IMR-90 (cell line): ENCODE measurements at regions not wholly inside any gene's neighbourhood (a gene's known extent, or its start where the extent isn't known, plus 50 kb on each side); places are given as distances from the start of the nearest gene placed in this dataset.
"Not testable (repeated sequence)": the region's sequence is repeated elsewhere in the genome, so short reads cannot be mapped to it uniquely, and the experiment has no call there.

Experiments used
- ATAC-seq: fragments of 200-7000 bp; cut with Tn5 transposase; 2 replicates; pipeline ENCODE4 v1.9.1; 2020; ENCODE audit warnings: low read depth, mild to moderate bottlenecking, moderate library complexity
- BruUV-seq: library from RNA; stranded (reverse); fragments of 400-500 nt; replicated peaks from 2 replicates; lab custom pipeline; 2021; lab: Mats Ljungman, UMichigan
- CTCF ChIA-PET: fragments of 300-600 bp; formaldehyde crosslinking; extraction: SDS; loops from one replicate; lab custom pipeline; 2021; ENCODE audit warnings: antibody characterized with exemption; lab: Yijun Ruan, JAX
- POLR2A ChIA-PET: fragments of 300-600 bp; sonication (Branson Sonifier 250); formaldehyde crosslinking; loops from one replicate; lab custom pipeline; 2022; ENCODE audit warnings: antibody characterized with exemption; ENCODE audit not compliant: unreplicated experiment; lab: Charles Lee
- DNase-seq: peaks from one replicate; pipeline ENCODE4 v3.0.0; 2013
- H2AFZ ChIP-seq: replicated peaks from 2 replicates; pipeline ENCODE3; 2013; ENCODE audit warnings: low read length, mild to moderate bottlenecking; ENCODE audit not compliant: poor library complexity
- H2AK5ac ChIP-seq: 2 replicates; pipeline ENCODE4 v1.6.1; 2013; ENCODE audit warnings: low read depth, low read length, inconsistent platforms
- H2AK9ac ChIP-seq: replicated peaks from 2 replicates; pipeline ENCODE3; 2013; ENCODE audit warnings: mild to moderate bottlenecking, low read depth, low read length, moderate library complexity; ENCODE audit not compliant: poor library complexity
- H2BK120ac ChIP-seq: 2 replicates; pipeline ENCODE4 v1.6.1; 2013; ENCODE audit warnings: low read depth, low read length, inconsistent platforms
- H2BK15ac ChIP-seq: 3 replicates; pipeline ENCODE4 v1.6.1; 2013; ENCODE audit warnings: low read depth, low read length, inconsistent platforms
- H2BK20ac ChIP-seq: 2 replicates; pipeline ENCODE4 v1.6.1; 2013; ENCODE audit warnings: low read depth, mild to moderate bottlenecking, inconsistent platforms, low read length, moderate library complexity
- H2BK5ac ChIP-seq: 2 replicates; pipeline ENCODE4 v1.6.1; 2013; ENCODE audit warnings: mild to moderate bottlenecking, low read depth, low read length, inconsistent platforms; ENCODE audit not compliant: poor library complexity, severe bottlenecking
- H3K14ac ChIP-seq: replicated peaks from 2 replicates; pipeline ENCODE4 v1.6.1; 2013; ENCODE audit warnings: low read depth, low read length, inconsistent platforms
- H3K18ac ChIP-seq: 2 replicates; pipeline ENCODE4 v1.6.1; 2013; ENCODE audit warnings: low read depth, low read length, control low read depth
- H3K23ac ChIP-seq: 2 replicates; pipeline ENCODE4 v1.6.1; 2013; ENCODE audit warnings: low read depth, low read length, inconsistent platforms
- H3K27ac ChIP-seq: 2 replicates; pipeline ENCODE4 v1.5.1; 2013; ENCODE audit warnings: mild to moderate bottlenecking, control low read depth, low read length; ENCODE audit not compliant: insufficient read depth
- H3K27me3 ChIP-seq: 2 replicates; pipeline ENCODE4 v1.6.1; 2013; ENCODE audit warnings: low read length; ENCODE audit not compliant: control insufficient read depth, insufficient read depth
- H3K36me3 ChIP-seq: 2 replicates; pipeline ENCODE4 v1.6.1; 2013; ENCODE audit warnings: low read length, mixed read lengths; ENCODE audit not compliant: control insufficient read depth, insufficient read depth
- H3K4ac ChIP-seq: 2 replicates; pipeline ENCODE4 v1.6.1; 2013; ENCODE audit warnings: low read depth, low read length, inconsistent platforms
- H3K4me1 ChIP-seq: 2 replicates; pipeline ENCODE4 v1.6.1; 2013; ENCODE audit warnings: low read length, mixed read lengths; ENCODE audit not compliant: control insufficient read depth, insufficient read depth
- H3K4me2 ChIP-seq: 2 replicates; pipeline ENCODE4 v1.6.1; 2013; ENCODE audit warnings: low read depth, mild to moderate bottlenecking, control low read depth, low read length, moderate library complexity
- H3K4me3 ChIP-seq: 2 replicates; pipeline ENCODE4 v1.5.1; 2013; ENCODE audit warnings: low read depth, mild to moderate bottlenecking, control low read depth, low read length, moderate library complexity; ENCODE audit not compliant: insufficient read depth
- H3K56ac ChIP-seq: 2 replicates; pipeline ENCODE4 v1.6.1; 2013; ENCODE audit warnings: low read length, inconsistent platforms; ENCODE audit not compliant: insufficient read depth; ENCODE audit errors: extremely low read depth
- H3K79me1 ChIP-seq, 2 experiments: 2 replicates each; pipeline ENCODE4 v1.6.1; 2013; ENCODE audit warnings: low read length in 2 of 2, inconsistent platforms in 1 of 2, low read depth in 1 of 2
- H3K9ac ChIP-seq: 2 replicates; pipeline ENCODE4 v1.6.1; 2013; ENCODE audit warnings: low read depth, low read length, control low read depth
- H3K9me1 ChIP-seq: 2 replicates; pipeline ENCODE4 v1.6.1; 2013; ENCODE audit warnings: low read length, inconsistent platforms; ENCODE audit not compliant: insufficient read depth
- H3K9me3 ChIP-seq: 2 replicates; pipeline ENCODE4 v1.6.1; 2013; ENCODE audit warnings: low read length; ENCODE audit not compliant: control insufficient read depth, insufficient read depth
- H4K20me1 ChIP-seq: 2 replicates; pipeline ENCODE4 v1.6.1; 2013; ENCODE audit warnings: low read length, inconsistent platforms; ENCODE audit not compliant: insufficient read depth
- H4K5ac ChIP-seq: 2 replicates; pipeline ENCODE4 v1.6.1; 2013; ENCODE audit warnings: mild to moderate bottlenecking, low read depth, low read length, control low read depth
- H4K8ac ChIP-seq, 2 experiments: 2 replicates each; pipeline ENCODE4 v1.6.1; 2013; ENCODE audit warnings: low read depth in 2 of 2, low read length in 2 of 2, control low read depth in 1 of 2, inconsistent platforms in 1 of 2
- H4K91ac ChIP-seq: 2 replicates; pipeline ENCODE4 v1.6.1; 2013; ENCODE audit warnings: low read depth, low read length, inconsistent platforms; ENCODE audit not compliant: insufficient read depth
- dilution Hi-C: fragments of 300-500 bp; cut with HindIII; formaldehyde crosslinking; loops from one replicate; pipeline ENCODE4 v1.14.3; 2018; ENCODE audit warnings: low sequenced_read_pairs; ENCODE audit not compliant: unreplicated experiment
- in situ Hi-C: fragments of 300-500 bp; cut with MboI; formaldehyde crosslinking; loops from 3 replicates; pipeline ENCODE4 v1.14.3; 2019; ENCODE audit warnings: low sequenced_read_pairs, inconsistent platforms, mixed read lengths
- intact Hi-C: fragments of 100-400 bp; cut with micrococcal nuclease; formaldehyde crosslinking; loops from 2 replicates; pipeline ENCODE4 v1.10.0; 2022

- H3K4me1 ChIP-seq, H3K9me3 ChIP-seq, H3K27me3 ChIP-seq, H3K4me3 ChIP-seq, H3K4me2 ChIP-seq, H3K14ac ChIP-seq, POLR2A ChIA-PET, DNase-seq, H2BK120ac ChIP-seq, H4K8ac ChIP-seq, H3K4ac ChIP-seq, H4K20me1 ChIP-seq, H3K9ac ChIP-seq, H2AK5ac ChIP-seq, H4K91ac ChIP-seq, in situ Hi-C loops, H3K79me1 ChIP-seq, H3K9me1 ChIP-seq, intact Hi-C loops, H3K36me3 ChIP-seq, H2AK9ac ChIP-seq, H2BK5ac ChIP-seq, H2BK15ac ChIP-seq, CTCF ChIA-PET, H4K5ac ChIP-seq, H3K27ac ChIP-seq, H3K56ac ChIP-seq, BruUV-seq, ATAC-seq, dilution Hi-C loops, H3K23ac ChIP-seq, H2BK20ac ChIP-seq, H2AFZ ChIP-seq, H3K18ac ChIP-seq: not testable (repeated sequence)
Measured at GRCh38 chr2:13334071-13334470, 617.3 kb downstream of the TRIB2 start.
